HG03108 (cell line): ENCODE measurements at regions not wholly inside any gene's neighbourhood (a gene's known extent, or its start where the extent isn't known, plus 50 kb on each side); places are given as distances from the start of the nearest gene placed in this dataset.
"Not testable (repeated sequence)": the region's sequence is repeated elsewhere in the genome, so short reads cannot be mapped to it uniquely, and the experiment has no call there.

Source experiments
- ATAC-seq: cut with Tn5 transposase; IDR thresholded peaks from one replicate; pipeline ENCODE4 v1.9.1; 2021; ENCODE audit warnings: moderate library complexity; ENCODE audit not compliant: unreplicated experiment

DNA sequence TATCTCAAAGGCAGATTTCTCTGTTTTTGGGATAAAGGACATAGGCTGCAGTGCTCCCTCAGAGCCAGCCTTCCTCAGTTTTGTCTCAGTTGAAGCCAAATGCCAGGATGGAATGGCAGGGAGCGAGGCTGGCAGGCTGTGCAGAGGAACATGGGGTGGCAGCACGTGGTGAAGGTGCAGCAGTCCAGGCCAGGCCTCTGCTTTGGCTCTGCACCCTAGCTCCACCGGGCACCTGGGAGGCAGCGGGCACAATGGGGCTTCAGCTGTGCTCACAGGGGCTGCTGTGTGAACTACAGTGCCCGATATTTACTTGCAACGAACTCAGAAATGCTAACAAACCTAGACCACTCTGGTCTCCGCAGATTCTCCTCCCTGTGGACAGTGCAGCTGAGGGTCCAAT, 319.6 kb downstream of the ZNF326 start:
- no peak for ATAC-seq

DNA sequence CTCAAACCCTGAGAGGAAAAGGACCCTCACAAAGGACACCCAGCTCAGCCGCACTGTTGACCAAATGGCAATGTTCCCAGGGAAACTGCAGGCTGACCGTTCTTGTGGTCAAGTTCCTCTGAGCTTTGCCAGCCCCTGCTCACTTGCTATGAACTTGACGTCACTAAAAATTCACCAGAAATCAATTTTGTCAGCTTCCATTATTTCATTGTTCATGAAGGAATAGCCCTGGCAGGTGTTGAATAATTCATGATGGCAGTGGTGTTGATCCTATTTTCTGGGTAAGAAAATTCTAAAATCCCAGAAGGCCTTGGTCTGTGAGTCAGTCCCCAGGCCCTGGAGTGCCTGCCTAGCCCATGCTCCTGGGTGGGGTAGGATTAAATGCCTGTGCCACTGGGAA, 318.9 kb downstream of the ZNF326 start:
- no peak for ATAC-seq

DNA sequence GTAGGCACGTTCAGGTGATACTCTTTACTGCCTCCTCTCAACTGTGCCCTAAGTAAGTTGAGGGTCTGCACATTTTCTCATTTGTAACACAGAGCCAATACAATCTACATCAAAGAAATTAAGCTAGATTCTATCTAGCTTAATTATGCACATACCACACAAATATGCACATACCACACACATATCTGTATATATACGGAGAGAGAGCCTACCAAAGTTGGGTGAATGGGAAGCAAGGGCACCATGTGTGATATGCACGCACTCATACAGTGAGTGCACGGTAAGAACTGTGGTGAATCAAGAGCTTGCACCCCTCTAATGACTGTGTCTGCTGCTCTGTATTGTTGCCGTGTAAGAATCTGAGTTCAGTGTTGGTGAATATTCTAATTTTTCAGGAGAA, 314.9 kb downstream of the ZNF326 start:
- ATAC-seq: no peak

DNA sequence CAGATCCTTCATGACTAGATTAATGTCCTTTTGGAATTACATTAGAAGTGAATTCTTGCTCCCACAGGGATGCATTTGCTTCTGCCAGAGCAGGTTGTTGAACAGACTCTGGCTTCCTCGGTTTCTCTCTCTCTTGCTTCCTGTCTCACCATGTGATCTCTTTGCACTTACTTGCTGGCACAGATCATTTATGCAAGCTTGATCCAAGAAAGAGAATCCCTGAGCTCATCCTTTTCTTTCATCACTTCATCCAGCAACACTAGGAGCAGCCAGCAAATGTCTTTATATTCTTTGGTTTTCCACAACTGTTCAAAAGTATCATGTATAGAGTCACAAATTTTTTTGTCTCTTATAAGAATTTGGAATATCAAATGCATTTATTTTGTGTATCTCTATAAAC, 313.5 kb downstream of the ZNF326 start:
- ATAC-seq: no peak

DNA sequence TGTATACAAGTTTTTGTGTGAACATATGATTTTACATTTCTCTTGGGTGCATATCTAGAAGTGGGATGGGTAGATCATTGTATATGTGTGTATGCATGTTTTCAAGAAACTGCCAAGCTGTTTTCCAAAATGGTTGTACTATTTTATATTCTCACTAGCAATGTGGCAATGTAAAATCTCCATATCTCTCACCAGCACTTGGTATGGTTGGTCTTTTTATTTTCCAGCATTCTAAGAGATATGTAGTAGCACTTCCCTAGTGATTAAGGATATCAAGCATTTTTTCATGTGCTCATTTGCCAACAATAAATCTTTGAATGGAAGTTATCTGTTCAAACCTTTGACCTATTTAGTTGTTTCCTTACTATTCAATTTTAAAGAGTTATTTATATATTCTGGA, 310.7 kb downstream of the ZNF326 start:
- no peak for ATAC-seq

DNA sequence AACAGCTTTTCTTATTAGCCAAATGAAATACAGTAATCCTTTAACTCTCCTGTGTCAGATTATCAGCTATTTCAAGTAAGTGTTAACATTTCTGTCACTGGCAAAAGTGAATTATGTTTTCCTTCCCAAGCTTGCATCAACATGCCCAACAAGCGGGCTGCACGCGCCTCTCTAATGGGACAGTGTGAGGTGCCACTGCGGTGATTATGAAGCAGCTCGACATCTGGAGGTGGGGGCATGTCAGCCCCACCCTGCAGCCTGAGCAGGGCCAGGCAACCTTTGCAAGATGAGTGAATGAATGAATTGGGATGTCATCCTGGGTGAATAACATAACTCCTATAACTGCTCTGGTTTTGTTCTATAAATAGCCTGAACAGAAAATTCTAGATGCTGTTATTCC, 301.4 kb downstream of the ZNF326 start:
- no peak for ATAC-seq

DNA sequence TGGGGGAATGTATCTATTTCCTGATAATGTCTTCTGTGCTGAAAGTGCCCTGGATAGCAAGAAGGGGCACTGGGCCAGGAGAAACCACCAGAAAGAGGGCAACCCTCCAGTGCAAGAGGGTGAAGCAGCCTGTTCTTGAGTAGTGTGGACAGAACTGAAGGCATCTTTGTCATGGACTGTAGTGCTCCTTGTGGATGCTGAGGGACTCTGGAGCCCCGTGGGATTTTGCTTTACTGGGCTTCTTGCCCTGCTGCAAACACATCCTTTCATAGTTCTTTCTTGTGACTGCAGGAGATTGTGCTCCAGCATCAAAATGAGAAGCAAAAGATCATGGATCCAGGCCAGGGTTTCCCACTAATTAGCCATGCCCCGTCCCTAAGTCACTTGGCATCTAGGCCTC, 300.6 kb downstream of the ZNF326 start:
- ATAC-seq: no peak

DNA sequence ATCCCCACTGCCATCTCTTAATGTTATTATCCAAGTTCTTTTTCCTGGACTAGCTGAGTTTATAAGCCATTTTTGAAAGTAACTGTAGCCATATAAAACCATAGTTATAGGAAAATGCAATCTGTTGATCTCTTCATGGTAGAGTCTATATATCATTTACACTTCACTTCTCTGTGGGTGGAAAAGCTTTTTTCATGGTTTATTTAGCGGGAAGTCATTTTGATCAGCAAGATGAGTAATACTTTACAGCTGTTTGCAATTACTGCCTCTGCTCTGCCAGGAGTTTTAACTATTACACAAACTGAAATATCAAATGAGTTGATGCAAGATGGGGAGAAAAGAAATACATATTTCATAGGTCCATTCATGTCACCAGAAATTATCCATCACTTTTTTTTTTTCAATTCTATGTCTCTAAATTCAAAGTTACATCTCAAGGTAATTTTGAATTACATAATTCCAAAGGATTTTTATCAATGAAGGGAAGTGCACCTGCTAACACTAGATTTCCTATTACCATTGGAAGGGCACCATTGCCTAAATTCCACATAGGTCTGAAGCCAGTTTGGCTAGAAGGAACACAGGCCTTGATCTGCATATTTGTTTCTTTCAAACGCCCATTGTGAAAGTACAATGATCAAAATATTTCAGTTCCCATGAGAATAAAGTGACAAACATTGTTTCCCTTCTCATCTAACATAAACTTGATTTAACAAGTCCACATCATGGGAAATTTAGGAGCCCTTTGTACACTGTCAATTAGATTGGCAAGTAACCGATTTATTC, 296.7 kb downstream of the ZNF326 start:
- ATAC-seq: no peak

DNA sequence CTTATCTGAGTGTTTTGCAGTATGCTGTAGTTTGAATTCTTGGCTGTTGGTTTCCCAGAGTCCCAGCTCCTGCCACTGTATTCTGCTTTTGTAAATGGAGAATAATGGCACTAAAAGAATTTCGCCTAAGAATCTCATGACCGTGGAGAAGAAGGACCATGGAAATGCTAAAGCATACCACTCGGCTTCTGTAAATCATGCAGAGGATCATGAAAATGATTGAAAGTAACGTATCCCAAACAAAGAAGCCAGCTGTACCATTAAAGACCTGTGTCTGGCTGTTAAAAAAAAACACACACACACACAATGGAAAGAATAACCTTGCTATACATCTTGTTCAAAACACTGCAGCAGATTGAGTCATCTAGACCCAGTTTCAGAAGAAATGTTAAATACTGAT, 287.9 kb downstream of the ZNF326 start:
- no peak for ATAC-seq

DNA sequence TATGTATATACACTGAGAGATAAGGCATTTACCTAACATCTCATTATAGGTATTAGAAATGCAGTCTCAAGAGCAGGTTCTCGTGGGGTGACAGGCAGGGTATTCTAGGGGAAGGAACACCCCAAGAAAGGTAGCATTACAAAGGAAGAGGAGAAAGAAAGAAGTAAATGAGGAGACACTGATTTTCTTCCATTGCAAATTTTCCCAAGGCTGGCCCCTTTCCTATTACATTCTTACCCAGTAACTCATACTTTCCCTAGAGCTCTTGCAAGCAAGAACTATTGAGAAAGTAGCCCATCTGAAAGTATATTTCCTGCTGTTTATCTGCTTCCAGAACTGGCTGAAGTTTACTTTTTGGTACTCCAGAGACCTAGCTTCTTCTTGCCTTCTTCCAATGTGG, 287.0 kb downstream of the ZNF326 start:
- not testable (repeated sequence) for ATAC-seq

DNA sequence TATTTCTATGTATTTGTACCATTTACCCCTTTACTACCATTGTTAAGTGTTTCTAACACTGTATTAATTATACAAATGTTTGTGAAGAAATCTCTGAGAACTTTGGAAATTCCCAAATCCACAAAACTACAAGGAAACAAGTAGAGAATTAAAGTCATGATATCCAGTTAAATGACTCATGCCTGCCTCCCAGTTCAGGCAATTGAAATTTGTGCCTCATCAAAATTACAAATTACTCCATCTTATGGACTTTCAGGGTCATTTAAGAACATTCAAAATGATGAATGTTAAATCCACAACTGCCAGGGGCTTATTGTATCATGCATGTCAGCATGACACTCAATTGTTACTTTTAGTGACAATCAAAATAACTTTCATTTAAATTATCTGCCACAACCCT, 282.4 kb downstream of the ZNF326 start:
- no peak for ATAC-seq

DNA sequence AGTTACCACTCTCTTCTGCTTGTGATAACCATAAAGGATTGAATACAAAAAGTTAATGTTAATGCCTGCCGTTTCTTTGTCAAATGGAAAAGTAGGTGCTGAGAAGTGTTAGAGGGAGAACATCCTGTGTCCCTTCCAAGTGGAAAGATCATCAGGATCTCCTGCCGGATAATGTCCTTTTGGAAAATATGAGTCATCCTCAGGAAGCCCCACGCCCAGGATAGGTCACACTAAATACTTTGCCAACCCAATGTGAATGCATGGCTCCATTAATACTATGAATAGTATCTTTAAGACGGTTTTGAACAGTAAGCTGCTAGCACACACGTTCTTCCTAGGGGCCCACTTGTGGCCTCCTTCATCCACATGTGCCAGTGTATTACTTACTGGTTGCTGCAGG, 279.5 kb downstream of the ZNF326 start:
- no peak for ATAC-seq

DNA sequence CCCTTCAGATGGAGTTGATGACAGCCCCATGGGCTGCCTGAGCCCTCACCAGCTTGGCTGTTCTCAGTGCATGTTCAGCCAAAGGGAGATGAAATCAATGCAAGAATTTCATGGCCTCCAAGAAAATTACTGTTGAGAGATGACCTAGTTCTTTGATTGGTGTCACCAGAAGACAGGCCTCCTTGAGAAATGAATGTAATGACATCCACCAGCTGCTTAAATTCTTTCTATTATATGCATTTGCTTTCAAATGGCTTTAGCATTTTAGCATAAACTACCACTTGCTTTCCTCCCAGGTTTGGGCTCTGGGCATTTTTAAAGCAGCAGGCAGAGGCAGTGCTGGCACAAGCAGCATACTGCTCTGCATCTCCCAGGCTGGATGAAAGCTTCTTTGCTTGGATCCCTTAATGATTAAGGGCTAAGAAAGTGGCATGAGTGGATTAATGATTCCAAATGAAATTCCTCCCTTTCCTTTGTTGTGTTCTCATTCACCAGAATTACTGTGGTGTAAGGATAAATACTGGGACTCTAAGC, 278.4 kb downstream of the ZNF326 start:
- ATAC-seq: no peak

DNA sequence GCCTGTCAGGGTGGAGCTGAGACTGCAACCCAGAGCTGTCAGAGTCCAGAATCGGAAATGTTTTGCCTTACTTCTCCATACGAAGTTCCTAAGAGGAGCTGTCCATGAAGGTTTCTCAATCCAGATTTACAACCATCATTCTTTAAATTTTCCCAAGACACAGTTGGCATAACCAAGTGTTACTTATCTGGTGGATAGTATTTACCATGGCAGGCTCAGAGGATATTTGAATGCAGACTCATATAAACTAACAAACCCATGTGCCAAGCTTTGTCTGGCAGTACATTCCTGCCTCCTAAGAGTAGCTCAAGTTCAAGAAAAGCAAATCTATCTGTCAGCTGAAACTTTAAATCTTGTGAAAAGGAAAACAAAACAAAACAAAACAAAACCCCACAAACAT, 267.9 kb downstream of the ZNF326 start:
- ATAC-seq: no peak

DNA sequence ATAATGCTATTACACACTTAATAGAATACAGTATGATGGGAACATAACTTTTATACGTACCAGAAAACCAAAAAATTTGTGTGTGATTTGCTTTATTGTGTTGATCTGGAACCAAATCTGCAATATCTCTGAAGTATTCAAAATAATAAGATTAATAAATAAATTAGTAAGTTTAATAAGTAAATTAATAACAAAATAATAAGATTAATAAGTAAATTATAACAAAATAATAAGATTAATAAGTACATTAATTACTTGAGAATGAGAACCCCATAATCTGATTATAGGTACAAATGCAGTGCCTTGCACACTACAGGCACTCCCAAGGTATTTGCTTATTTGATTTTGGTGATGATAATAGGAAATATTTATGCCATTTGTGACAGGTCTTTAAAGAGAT, 267.4 kb downstream of the ZNF326 start:
- ATAC-seq: no peak

DNA sequence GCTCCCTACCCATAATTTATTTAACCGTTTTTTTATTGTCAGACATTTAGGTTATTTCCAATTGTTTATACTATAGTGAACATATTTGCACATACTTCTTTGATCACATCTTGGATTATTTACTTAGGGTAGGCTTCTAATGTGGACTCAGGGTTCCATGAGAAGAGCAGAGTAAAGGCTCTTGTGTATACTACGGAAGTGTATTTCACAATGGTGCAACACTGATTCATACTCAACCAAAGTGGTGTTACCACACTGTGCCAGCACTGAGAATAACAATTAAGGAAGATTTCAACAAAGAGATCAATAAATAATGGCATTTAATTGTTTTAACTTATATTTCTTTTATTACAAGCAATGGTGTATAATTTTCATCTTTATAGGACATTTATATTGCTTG, 251.2 kb downstream of the ZNF326 start:
- no peak for ATAC-seq

DNA sequence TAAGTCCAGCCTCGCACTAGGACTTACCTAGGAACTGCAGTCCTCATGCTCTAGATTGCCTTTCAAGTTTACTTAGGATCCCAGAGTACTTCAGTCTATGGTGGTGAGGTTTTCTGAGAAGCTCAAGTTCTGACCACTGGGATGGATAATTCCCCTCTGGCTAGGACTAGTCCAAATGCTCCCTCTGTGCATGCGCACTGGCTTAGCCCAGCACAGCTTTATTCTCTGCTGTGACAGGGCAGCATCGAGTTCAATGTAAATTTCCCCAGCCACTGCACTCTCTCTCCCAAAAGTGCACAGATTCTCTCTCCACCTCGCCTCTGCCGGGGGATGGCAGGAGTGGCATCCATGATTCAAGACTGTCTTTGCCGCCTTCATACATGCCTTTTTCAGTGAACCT, 241.6 kb downstream of the ZNF326 start:
- no peak for ATAC-seq

DNA sequence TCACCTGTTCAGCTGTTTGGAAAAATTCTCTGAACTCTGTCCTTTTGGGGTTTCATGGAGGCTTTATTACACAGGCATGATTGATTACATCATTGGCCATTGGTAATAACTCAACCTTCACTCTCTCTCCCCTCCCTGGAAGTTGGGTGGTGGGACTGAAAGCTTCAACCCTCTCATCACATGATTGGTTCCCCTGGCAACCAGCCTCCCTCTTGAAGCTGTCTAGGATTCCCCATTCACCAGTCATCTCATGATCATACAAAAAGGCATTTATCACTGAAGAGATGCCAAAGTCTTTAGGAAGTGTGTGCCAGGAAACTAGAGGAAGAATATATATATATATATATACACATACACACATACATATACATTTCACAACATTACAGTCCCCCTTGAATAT, 228.5 kb downstream of the ZNF326 start:
- no peak for ATAC-seq

DNA sequence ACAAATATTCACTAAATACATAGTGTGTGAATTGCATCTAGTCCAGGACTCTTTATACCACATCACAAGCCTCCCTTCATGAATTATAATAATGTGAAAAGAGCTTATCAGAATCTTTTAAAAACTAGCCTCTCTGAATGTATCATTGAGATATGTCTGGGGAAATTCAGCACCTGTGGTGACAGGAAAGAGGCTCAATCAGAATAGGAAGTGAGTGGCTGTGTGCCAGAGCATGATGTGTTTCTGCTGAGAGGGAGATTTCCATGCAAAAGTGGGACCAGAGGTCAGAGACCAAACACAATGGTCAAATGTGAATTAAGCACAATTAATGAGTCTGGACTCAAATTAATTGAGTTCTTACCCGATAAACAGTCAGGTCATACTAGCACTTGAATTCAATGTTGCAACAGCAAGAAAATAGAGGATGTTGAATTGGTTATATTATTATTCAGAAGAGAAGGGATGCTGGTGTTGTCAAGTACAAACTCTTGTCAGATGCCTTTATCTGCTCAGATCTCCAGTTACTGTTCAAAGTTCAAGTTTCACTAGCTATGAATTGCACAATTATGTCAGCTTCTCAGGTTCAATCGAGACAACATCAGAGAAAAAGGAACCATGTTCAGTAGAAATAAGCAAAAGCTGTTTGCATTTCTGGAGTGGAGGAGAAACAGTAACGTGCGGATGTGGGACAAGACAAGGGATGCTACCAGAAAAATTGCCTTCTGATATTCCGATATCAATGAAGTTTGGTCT, 226.2 kb downstream of the ZNF326 start:
- no peak for ATAC-seq

DNA sequence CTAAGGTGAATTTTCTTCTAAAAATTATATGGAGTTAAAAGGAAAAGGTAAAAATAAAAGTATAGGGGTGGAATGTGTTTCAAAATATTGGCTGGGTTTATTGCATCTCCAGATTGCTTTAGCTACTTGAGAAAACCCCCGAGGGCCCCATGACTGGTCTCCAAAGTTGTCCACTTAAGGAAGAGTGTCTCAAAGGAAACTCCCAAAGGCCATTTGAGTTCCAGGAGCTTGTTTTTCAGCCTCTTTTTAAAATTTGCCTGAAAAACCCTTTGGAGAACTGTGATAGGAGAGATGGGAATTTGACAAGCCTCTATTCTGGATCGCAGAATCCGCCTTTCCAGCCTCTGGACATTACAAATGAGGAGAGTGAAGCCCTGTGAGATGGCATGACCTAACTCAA, 225.6 kb downstream of the ZNF326 start:
- no peak for ATAC-seq

DNA sequence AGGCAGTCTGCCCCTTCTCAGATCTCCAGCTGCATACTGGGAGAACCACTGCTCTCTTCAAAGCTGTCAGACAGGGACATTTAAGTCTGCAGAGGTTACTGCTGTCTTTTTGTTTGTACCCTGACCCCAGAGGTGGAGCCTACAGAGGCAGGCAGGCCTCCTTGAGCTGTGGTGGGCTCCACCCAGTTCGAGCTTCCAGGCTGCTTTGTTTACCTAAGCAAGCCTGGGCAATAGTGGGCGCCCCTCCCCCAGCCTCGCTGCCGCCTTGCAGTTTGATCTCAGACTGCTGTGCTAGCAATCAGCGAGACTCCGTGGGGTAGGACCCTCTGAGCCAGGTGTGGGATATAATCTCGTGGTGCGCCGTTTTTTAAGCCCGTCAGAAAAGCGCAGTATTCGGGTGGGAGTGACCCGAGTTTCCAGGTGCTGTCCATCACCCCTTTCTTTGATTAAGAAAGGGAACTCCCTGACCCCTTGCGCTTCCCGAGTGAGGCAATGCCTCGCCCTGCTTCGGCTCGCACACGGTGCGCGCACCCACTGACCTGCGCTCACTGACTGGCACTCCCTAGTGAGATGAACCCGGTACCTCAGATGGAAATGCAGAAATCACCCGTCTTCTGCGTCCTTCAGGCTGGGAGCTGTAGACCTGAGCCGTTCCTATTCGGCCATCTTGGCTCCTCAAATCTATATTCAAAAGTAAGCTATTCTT, 224.4 kb downstream of the ZNF326 start:
- not testable (repeated sequence) for ATAC-seq
